GM12878 (cell line): ENCODE measurements at regions not wholly inside any gene's neighbourhood (a gene's known extent, or its start where the extent isn't known, plus 50 kb on each side); places are given as distances from the start of the nearest gene placed in this dataset.

ENCODE experiments used
- ATAC-seq: fragments of 200-7000 bp; cut with Tn5 transposase; 3 replicates; pipeline ENCODE4 v1.9.1; 2020; ENCODE audit warnings: mild to moderate bottlenecking, moderate library complexity
- BruUV-seq: library from RNA; stranded (reverse); fragments of 400-500 nt; replicated peaks from 2 replicates; lab custom pipeline; 2021; lab: Mats Ljungman, UMichigan
- CTCF ChIA-PET: fragments of 300-600 bp; sonication (Branson Sonifier 250); formaldehyde crosslinking; extraction: SDS; loops from one replicate; lab custom pipeline; 2021; ENCODE audit warnings: inconsistent platforms; lab: Yijun Ruan, JAX
- POLR2A ChIA-PET: fragments of 350-600 bp; formaldehyde crosslinking; extraction: SDS; loops from one replicate; lab custom pipeline; 2021; ENCODE audit warnings: inconsistent platforms; lab: Charles Lee
- RAD21 ChIA-PET: fragments of 300-600 bp; sonication (Branson Sonifier 250); formaldehyde crosslinking; loops from one replicate; lab custom pipeline; 2023; ENCODE audit warnings: antibody characterized with exemption; ENCODE audit not compliant: unreplicated experiment; lab: Charles Lee
- SMC1A ChIA-PET: fragments of 300-600 bp; sonication (Branson Sonifier 250); formaldehyde crosslinking; loops from one replicate; lab custom pipeline; 2023; ENCODE audit not compliant: unreplicated experiment, uncharacterized antibody; lab: Charles Lee
- DNase-seq: peaks from one replicate; pipeline ENCODE4 v3.0.0-alpha.2; 2011; ENCODE audit warnings: low read depth, low spot score
- FAIRE-seq: peaks from 3 replicates; lab custom pipeline; 2011; peaks lifted over from hg19 to GRCh38; lab: Jason Lieb, UNC
- H2AFZ ChIP-seq: 2 replicates; pipeline ENCODE4 v1.6.0; 2011; ENCODE audit warnings: low read depth, low read length, control low read depth; ENCODE audit not compliant: control insufficient read depth
- H3K27ac ChIP-seq: 2 replicates; pipeline ENCODE4 v1.5.1; 2011; ENCODE audit warnings: control low read depth; ENCODE audit not compliant: control insufficient read depth, insufficient read depth
- H3K27me3 ChIP-seq, 2 experiments: replicated peaks in 1 of 2; 2 replicates each; pipeline versions ENCODE4 v1.6.0 to v1.6.1; 2011; ENCODE audit warnings: low read length in 1 of 2; ENCODE audit not compliant: control insufficient read depth in 2 of 2, insufficient read depth in 2 of 2
- H3K36me3 ChIP-seq, 2 experiments: 2 replicates each; pipeline ENCODE4 v1.5.1; 2011; ENCODE audit warnings: low read length in 1 of 2; ENCODE audit not compliant: control insufficient read depth in 2 of 2, insufficient read depth in 2 of 2
- H3K4me1 ChIP-seq: 2 replicates; pipeline ENCODE4 v1.6.1; 2011; ENCODE audit warnings: mild to moderate bottlenecking, low read length, moderate library complexity, mixed read lengths; ENCODE audit not compliant: control insufficient read depth, insufficient read depth
- H3K4me2 ChIP-seq: 2 replicates; pipeline ENCODE4 v1.6.0; 2011; ENCODE audit warnings: control low read depth; ENCODE audit not compliant: control insufficient read depth, insufficient read depth
- H3K4me3 ChIP-seq: fragments of 200-600 bp; sonication (generic); 2 replicates; pipeline ENCODE4 v1.5.1; 2016
- H3K79me2 ChIP-seq: 2 replicates; pipeline ENCODE4 v1.6.0; 2011; ENCODE audit warnings: low read length; ENCODE audit not compliant: control insufficient read depth, insufficient read depth
- H3K9ac ChIP-seq: 2 replicates; pipeline ENCODE4 v1.8.0; 2011; ENCODE audit warnings: low read length, control low read depth, mixed read lengths; ENCODE audit not compliant: control insufficient read depth, insufficient read depth
- H3K9me3 ChIP-seq: replicated peaks from 3 replicates; pipeline ENCODE4 v1.5.1; 2011; ENCODE audit warnings: mild to moderate bottlenecking, low read length; ENCODE audit not compliant: control insufficient read depth, insufficient read depth
- H4K20me1 ChIP-seq: 2 replicates; pipeline ENCODE4 v1.6.0; 2011; ENCODE audit not compliant: control insufficient read depth, insufficient read depth
- KAT2A ChIP-seq: conservative IDR thresholded peaks from 2 replicates; pipeline ENCODE4 v1.6.1; 2011; ENCODE audit warnings: low read depth, low read length; ENCODE audit not compliant: control insufficient read depth
- MAX ChIP-seq: IDR thresholded peaks from 2 replicates; pipeline ENCODE4 v1.6.1; 2012; ENCODE audit warnings: low read depth, low read length, improper control_type of control experiment
- MLLT1 ChIP-seq: fragments of 450-650 bp; IDR thresholded peaks from 2 replicates; pipeline ENCODE4 v1.6.1; 2016; ENCODE audit warnings: mild to moderate bottlenecking
- MTA2 ChIP-seq: fragments of 450-650 bp; IDR thresholded peaks from 2 replicates; pipeline ENCODE4 v1.6.1; 2016; ENCODE audit warnings: low read depth, mild to moderate bottlenecking, moderate library complexity
- PAX5 ChIP-seq: IDR thresholded peaks from 2 replicates; pipeline ENCODE4 v1.6.1; 2011; ENCODE audit warnings: low read depth, low read length, borderline replicate concordance
- SUPT20H ChIP-seq: IDR thresholded peaks from 2 replicates; pipeline ENCODE4 v1.6.1; 2011; ENCODE audit warnings: low read depth, mild to moderate bottlenecking, low read length, moderate library complexity, borderline replicate concordance; ENCODE audit not compliant: control insufficient read depth
- TCF7 ChIP-seq: IDR thresholded peaks from 2 replicates; pipeline ENCODE4 v1.6.1; 2014; ENCODE audit warnings: antibody characterized with exemption, borderline replicate concordance
- WGBS: methylation state at CpG from one replicate; pipeline ENCODE4 v1.1.6; 2016; ENCODE audit warnings: low lambda C conversion rate; ENCODE audit not compliant: insufficient replicate concordance, insufficient coverage; ENCODE audit errors: missing lambda C conversion rate; 5-methylcytosine and 5-hydroxymethylcytosine counted together
- in situ Hi-C: fragments of 300-500 bp; cut with MboI; formaldehyde crosslinking; loops from 9 replicates; pipeline ENCODE4 v1.14.3; 2018; ENCODE audit warnings: mixed read lengths
- intact Hi-C: fragments of 100-400 bp; cut with micrococcal nuclease; formaldehyde crosslinking; loops from one replicate; pipeline ENCODE4 v1.14.2; 2022; ENCODE audit not compliant: unreplicated experiment

- ChIA-PET CTCF (no interaction called here), SMC1A (interaction anchor here (0.7 to 1.1 kb wide), 3 partner anchors 10 to 363 kb away, joined by 3 to 4 read pairs (median 3); no protein-coding TSS in a partner anchor), RAD21 (no interaction called here), POLR2A (no interaction called here)
- no peak for FAIRE-seq
- Histone ChIP-seq H3K79me2 (no peaks in the 10 kb centered on the region), H3K27ac (no peak overlapping the region), H2AFZ (no peak overlapping the region), H3K36me3 (no peaks in the 10 kb centered on the region), H3K9ac (no peak overlapping the region), H4K20me1 (no peaks in the 10 kb centered on the region), H3K4me2 (no peak overlapping the region), H3K4me3 (no peak overlapping the region), H3K9me3 (no peaks in the 10 kb centered on the region), H3K27me3 (no peaks in the 10 kb centered on the region), H3K4me1 (no peaks in the 10 kb centered on the region)
- ATAC-seq = no peak
- no peak for TF ChIP-seq SUPT20H
- intact Hi-C loops = no loop called here
- BruUV-seq = no TSS peak
- in situ Hi-C loops = no loop called here
- no peak for DNase-seq
Measured at GRCh38 chr6:54451516-54451915, 143.3 kb downstream of the TINAG start.

- POLR2A ChIA-PET = no interaction called here
- no TSS peak for BruUV-seq
- Histone ChIP-seq H3K36me3 (no peaks in the 10 kb centered on the region), H2AFZ (no peak overlapping the region), H3K9ac (no peak overlapping the region), H3K27me3 (no peaks in the 10 kb centered on the region), H3K9me3 (no peaks in the 10 kb centered on the region), H3K4me2 (no peak overlapping the region), H3K27ac (no peak overlapping the region), H3K79me2 (no peaks in the 10 kb centered on the region), H3K4me1 (no peaks in the 10 kb centered on the region), H4K20me1 (no peaks in the 10 kb centered on the region), H3K4me3 (no peak overlapping the region)
- RAD21 ChIA-PET = no interaction called here
- ATAC-seq = no peak
- intact Hi-C loops (no loop called here), in situ Hi-C loops (no loop called here)
- CTCF ChIA-PET = no interaction called here
- TF ChIP-seq TCF7 = no peak
- no peak for TF ChIP-seq PAX5
- TF ChIP-seq MLLT1 = no peak
- TF ChIP-seq MTA2 = peak; percentile 67
- TF ChIP-seq MAX = no peak
- TF ChIP-seq KAT2A = no peak
- SMC1A ChIA-PET = no interaction called here
- FAIRE-seq = no peak
- DNase-seq = no peak
- WGBS = 14% methylated on average over 4 of the region's 4 CpGs
Measured at GRCh38 chr6:54463354-54464024, 155.2 kb downstream of the TINAG start.
